ENCODE measurements at regions not wholly inside any gene's neighbourhood (a gene's known extent, or its start where the extent isn't known, plus 50 kb on each side); places are given as distances from the start of the nearest gene placed in this dataset.
"Not testable (repeated sequence)": the region's sequence is repeated elsewhere in the genome, so short reads cannot be mapped to it uniquely, and the experiment has no call there.

GRCh38 chr5:33049298-33049697 is 338.2 kb downstream of the NPR3 start:
- ChIA-PET POLR2A (no interaction called here), CTCF (no interaction called here)

DNA sequence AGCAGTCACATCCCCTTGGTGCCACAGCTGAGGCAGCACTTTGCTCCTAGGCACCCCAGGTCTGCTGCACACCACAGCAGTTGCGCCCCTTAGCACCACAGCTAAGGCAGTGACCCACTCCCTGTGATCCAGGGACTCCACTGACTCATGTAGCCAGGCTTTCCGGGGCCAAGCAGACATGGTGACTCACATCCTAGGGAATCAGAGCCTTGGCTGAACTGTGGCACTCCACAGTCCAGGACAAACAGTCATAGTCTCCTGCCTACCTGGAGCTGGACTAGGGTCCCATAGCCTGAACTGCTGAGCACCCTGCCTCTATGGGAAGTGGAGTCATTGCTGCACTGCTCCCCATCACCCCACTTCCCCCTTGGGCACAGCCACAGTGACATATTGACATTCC is 338.7 kb downstream of the NPR3 start:
- POLR2A ChIA-PET = no interaction called here
- CTCF ChIA-PET = no interaction called here

DNA sequence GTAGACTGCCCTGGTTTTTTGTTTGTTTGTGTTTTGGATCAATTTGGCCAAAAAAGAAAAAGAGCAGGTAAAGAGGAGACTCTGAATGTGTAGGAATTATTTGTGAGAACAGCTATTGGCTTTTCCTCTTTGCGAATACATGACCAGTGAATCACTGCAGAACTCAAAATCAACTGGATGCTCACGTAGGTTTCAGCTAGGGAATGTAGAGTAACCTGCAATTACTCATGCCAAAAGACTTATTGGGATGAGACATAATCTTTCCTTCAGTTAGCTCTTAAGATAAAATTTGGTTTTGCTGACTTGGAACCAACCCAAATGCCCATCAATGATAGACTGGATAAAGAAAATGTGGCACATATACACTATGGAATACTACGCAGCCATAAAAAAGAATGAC is 348.0 kb downstream of the NPR3 start:
- CTCF ChIA-PET = no interaction called here
- POLR2A ChIA-PET = no interaction called here

DNA sequence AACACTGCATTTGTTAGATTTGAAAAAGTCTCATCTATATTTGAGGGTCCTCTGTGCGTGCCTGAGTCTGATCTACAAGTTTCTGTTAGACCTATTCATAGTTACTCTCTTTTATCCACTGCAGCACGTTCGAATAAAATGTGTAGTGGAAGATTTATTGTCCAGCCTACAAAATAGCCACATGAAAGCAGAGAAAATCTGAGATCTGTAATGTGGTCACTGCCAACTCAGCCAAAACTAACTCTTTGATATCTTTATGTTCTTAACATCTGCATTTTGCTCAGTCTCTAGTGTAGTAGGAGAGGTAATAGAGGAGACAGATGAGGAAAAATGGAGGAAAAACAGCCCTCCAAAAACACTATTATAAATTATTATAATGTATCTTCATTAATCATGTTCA is 354.0 kb downstream of the NPR3 start:
- CTCF ChIA-PET = no interaction called here
- POLR2A ChIA-PET = no interaction called here

GRCh38 chr5:33067291-33067690 is 356.2 kb downstream of the NPR3 start:
- ChIA-PET CTCF (no interaction called here), POLR2A (no interaction called here)

DNA sequence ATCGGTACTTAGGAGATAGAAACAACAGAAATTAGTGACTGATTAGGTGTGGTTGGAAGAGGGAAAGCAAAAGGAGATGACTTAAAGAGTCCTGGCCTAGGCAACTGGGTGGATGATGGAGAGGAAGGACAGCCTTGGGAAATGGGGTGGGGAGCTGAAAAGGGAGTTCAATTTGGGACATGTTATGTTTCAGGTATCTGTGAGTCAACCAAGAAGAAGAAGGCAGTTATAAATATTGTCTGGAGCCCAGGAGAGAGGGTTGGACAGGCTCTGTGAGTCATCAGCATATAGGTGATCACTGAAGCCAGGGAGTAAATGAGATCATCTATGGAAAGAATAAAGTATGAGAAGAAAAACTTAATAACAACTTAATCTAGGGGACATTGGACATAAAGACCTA is 357.7 kb downstream of the NPR3 start:
- ChIA-PET POLR2A (no interaction called here), CTCF (no interaction called here)

- POLR2A ChIA-PET = no interaction called here
- CTCF ChIA-PET = no interaction called here
Measured at GRCh38 chr5:33072296-33072695, 361.2 kb downstream of the NPR3 start.

DNA sequence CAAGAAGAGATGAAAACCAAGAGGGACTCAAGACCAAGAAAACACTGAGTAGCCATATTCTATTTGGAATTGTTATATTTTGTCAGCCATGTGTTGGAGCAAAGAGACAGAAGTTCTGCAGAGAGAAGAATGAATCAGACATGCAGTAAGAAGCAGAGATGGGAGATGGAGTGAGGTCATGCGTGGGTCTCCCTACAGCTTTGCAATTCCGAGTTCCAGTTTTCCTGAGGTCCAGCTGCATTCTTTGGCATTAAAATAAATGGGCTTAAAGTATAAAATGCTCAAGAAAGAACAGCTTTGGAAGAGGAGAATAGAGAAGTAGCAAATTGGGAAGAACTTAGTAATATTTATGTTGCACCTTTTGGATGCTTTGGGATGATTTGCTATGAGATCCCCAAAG is 361.6 kb downstream of the NPR3 start:
- CTCF ChIA-PET = no interaction called here
- POLR2A ChIA-PET = no interaction called here

- CTCF ChIA-PET = no interaction called here
Measured at GRCh38 chr5:33073881-33074327, 362.8 kb downstream of the NPR3 start.

GRCh38 chr5:33074548-33074947 is 363.4 kb downstream of the NPR3 start:
- ChIA-PET POLR2A (no interaction called here), CTCF (no interaction called here)

More at GRCh38 chr5:33073881-33074327, 362.8 kb downstream of the NPR3 start:
- POLR2A ChIA-PET = no interaction called here

DNA sequence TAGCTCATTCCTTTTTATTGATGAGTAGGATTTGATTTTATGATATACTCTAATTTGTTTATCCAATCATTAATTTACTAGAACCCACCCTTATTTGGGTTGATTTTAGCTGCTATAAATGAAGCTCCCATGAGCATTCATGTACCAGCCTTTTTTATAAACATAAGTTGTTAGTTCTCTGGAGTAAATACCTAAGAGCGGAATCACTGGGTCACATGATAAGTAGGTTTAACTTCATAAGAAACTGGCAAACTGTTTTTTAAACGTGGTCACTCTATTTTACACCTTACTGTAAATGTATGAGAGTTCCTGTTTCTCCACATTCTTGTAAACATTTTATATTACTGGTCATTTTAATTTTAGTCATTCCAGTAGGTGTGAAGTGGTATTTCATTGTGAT is 364.6 kb downstream of the NPR3 start:
- CTCF ChIA-PET = no interaction called here
- POLR2A ChIA-PET = no interaction called here

DNA sequence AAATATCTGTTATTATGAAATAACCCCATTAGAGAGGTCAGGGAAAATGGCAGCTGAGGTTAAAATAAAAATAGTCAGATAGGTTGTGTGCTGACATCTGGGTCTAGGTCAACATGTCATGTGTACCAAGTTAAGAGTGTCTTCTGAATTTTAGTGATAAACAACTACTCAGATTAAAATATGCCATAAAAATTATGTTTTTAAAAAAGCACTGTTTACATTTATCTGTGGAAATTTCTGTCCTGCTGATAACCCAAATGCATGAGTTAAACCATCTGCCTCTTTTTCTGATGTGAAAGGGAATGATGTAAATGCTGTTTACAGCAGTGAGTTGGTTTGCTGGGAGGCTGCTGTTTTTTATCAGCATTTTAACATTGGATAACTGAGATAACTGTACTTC is 361.2 kb upstream of the TARS1 start:
- ChIA-PET POLR2A (no interaction called here), CTCF (no interaction called here)

DNA sequence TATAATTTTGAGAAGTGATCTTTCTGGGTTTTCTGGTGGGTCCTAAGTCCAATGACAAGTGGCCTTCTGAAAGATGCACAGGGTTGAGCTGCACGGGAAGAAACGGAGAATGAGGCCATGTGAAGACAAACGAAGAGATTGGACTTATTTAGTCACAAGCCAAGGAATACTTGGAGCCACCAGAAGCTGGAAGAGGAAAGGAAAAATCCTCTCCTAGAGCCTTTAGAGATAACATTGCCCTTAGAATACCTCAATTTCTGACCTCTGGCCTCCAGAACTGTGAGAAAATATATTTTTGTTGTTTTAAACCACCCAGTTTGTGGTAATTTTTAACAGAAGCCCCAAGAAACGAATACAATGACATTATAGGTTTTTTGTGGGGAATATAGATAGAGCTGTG is 360.5 kb upstream of the TARS1 start:
- CTCF ChIA-PET = no interaction called here
- POLR2A ChIA-PET = no interaction called here

DNA sequence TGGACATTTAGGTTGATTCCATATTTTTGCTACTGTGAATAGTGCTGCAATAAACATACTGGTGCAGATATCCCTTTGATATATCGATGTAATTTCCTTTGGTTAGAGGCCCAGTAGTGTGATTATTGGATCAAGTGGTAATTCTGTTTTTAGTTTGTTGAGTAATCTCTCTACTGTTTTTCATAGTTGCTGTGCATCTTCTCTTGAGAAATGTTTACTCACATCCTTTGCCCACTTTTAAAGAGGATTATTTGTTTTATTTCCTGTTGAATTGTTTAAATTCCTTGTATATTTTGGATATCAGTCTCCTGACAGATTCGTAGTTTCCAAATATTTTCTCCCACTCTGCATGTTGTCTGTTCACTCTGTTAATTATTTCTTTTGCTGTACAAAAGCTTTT is 352.6 kb upstream of the TARS1 start:
- ChIA-PET POLR2A (no interaction called here), CTCF (no interaction called here)

DNA sequence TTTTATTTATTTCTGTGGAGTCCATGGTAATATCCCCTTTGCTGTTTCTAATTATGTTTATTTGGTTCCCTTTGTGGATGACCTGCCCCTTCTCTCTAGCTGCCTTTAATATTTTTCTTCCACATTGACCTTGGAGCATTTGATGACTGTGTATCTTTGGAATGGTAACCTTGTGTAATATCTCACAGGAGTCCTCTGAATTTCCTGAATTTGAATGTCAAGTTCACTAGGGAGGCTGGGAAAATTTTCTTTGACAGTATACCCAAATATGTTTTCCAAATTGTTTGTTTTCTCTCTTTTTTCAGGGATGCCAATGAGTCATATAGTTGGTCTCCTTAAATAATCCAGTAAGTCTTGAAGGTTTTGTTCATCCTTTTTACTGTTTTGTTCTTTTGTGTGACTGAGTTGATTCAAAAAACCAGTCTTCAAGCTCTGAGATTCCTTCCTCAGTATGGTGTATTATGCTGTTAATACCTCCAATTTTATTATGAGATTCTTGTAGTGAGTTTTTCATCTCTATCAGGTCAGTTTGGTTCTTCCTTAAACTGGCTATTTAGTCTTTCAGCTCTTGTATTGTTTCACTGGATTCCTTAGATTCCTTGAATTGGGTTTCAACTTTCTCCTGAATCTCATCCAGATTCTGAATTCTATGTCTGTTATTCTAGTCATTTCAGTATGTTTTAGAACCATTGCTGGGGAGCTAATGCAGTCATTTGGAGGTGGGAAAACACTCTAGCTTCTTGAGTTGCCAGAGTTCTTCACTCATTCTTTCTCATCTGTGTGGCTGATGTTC is 349.0 kb upstream of the TARS1 start:
- CTCF ChIA-PET = no interaction called here
- POLR2A ChIA-PET = no interaction called here

GRCh38 chr5:33092719-33093118 is 348.0 kb upstream of the TARS1 start:
- POLR2A ChIA-PET = no interaction called here
- CTCF ChIA-PET = no interaction called here

DNA sequence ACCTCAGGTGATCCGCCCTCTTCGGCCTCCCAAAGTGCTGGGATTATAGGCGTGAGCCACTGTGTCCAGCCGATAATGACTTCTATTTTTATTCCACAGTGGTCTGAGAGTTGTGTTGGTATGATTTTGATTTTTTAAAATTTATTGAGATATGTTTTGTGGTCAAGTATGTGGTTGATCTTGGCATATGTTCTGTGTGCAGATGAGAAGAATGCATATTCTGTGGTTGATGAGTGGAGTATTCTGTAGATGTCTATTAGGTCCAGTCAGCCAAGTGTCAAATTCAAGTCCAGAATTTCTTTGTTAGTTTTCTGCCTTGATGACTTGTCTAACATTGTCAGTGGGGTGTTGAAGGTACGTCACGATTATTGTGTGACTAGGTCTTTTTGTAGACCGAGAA is 338.2 kb upstream of the TARS1 start:
- POLR2A ChIA-PET = no interaction called here
- CTCF ChIA-PET = no interaction called here

DNA sequence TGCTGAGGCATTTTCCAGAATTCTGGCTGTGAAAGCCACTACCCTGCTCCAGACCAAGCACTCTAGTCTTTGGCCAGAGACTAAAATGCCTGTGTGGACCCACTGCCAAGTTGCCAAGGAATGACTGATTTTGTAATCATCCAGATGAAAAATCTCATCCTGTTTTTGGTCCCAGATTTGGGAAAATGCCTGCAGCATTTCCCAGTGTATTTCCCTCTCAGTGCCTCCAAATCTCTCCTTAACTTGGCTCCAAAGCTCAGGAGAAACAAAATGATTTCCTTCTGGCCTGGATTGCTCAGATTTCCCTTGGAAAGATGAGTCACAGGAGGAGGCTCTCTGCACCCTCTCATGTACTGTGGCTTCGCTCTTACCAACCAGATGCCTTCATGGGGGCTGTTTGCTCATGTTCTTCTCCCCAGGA is 335.2 kb upstream of the TARS1 start:
- CTCF ChIA-PET = no interaction called here
- POLR2A ChIA-PET = no interaction called here

- POLR2A ChIA-PET, CTCF ChIA-PET: not testable (repeated sequence)
Measured at GRCh38 chr5:33110496-33110895, 330.3 kb upstream of the TARS1 start.

DNA sequence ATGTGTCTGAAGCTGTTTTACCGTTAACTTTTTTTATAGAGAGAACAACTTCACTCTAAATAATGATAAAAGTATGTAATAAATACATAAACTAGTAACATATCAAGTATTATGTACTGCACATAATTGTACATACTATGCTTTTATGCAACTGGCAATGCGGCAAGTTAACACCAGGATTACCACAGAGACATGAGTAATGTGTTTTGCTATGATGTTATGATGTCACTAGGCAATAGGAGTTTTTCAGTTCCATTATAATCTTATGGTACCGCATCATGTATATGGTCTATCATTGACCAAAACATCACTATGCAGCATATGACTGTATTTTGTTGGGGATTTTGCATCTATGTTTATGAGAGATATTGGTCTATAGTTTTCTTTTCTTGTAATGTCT is 326.4 kb upstream of the TARS1 start:
- POLR2A ChIA-PET = no interaction called here
- CTCF ChIA-PET = no interaction called here

DNA sequence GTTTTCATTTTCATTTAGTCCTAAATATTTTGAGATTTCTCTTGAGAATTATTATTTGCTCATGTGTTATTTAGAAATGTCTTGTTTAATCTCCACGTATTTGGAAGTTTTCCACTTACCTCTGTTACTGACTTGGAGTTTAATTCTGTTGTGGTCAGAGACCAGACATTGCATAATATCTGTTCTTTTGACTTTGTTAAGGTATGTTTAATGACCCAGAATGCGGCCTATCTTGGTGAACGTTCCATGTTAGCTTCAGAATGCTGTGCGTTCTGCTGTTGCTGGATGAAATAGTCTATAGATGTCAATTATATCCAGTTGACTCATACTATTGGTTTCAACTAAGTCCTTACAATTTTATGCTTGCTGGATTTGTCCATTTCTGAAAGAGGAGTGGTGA is 325.3 kb upstream of the TARS1 start:
- CTCF ChIA-PET = no interaction called here

DNA sequence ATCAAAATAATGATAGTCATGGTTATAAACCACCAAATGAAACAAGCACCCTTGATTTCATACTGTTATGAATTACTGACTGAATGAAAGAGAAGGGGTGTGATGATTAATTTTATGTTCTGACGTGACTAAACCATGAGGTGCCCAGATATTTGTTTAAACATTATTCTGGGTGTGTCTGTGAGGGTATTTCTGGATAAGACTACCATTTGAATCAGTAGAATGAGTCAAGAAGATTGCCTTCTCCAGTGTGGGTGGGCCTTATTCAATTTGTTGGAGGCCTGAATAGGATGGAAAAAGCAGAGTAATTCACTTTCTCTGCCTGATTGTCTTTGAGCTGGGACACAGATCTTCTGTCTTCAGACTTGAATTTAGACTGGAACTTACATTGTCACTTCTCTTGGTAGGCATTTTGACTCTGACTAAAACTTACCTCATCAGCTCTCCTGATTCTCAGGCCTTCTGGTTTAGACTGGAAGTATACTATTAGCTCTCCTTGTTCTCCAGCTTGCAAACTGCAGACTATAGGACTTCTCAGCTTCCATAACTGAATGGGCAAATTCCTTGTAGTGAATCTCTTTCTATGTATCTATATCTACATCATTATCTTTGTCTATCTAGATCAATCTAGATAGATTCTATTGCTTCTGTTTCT is 321.9 kb upstream of the TARS1 start:
- CTCF ChIA-PET = no interaction called here
- POLR2A ChIA-PET = no interaction called here

More for the DNA sequence above, 325.3 kb upstream of the TARS1 start:
- POLR2A ChIA-PET = no interaction called here
